Stomach (tissue), 4 donors: ENCODE measurements at regions not wholly inside any gene's neighbourhood (a gene's known extent, or its start where the extent isn't known, plus 50 kb on each side); places are given as distances from the start of the nearest gene placed in this dataset.

Experiments used
- EP300 ChIP-seq: sonication (generic); formaldehyde crosslinking; IDR thresholded peaks from one replicate; pipeline ENCODE4 v1.6.1; 2017; ENCODE audit warnings: antibody characterized with exemption
- POLR2A ChIP-seq, 4 donors: fragments of 450-650 bp; IDR thresholded peaks; one replicate each; pipeline ENCODE4 v1.6.1; 2016; ENCODE audit warnings: antibody characterized with exemption in 4 of 4, control low read depth in 2 of 4, mild to moderate bottlenecking in 1 of 4, moderate library complexity in 1 of 4
- TF ChIP-seq, protein P1 (sequence below), 7 experiments: fragments of 450-650 bp in 4 of 7; fragments of 200-600 bp in 3 of 7; sonication (generic) in 3 of 7; IDR thresholded peaks; one replicate each; pipeline ENCODE4 v1.5.1; 2016 to 2019; ENCODE audit warnings: antibody characterized with exemption in 7 of 7, control low read depth in 2 of 7, mild to moderate bottlenecking in 1 of 7

DNA sequence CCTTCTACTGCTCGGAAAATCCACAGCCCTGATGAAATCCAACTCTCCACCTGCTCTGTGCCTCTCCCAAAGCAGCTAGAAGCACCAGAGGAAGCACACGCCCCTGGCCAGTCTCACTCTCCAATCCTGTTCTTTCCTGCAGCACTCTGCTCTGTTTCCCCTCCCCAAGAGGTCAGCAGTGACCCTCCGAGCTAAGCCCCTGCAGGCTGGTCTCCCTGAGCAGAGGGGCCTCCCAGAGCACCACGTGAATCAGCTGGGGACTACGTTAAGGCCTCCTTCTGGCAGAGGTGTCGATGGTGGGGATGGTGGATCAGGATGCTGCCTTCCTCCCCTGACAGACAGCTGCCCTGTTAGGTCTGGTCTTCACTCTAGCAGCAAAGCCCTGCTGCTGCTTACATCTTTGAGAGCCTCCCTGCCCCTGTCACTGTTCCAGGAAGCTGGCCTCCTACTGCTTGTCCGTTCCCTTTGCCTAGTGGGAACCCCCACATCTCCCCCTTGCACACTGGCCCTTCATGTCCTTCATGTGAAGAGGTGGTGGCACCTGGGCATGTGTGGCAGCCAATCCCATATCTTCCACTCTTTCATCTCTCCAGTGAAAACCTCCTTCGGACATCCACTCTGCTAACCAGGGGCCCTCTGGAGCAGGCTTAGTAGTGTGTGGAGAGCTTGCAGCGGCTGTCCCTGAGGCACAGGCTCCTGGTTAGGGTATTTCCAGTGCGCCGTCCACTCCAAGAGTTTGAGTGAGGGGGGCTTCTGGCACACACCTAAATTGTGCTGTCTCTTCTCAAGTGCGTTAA, 307.5 kb upstream of the HS6ST1 start:
- TF ChIP-seq, protein P1, sequence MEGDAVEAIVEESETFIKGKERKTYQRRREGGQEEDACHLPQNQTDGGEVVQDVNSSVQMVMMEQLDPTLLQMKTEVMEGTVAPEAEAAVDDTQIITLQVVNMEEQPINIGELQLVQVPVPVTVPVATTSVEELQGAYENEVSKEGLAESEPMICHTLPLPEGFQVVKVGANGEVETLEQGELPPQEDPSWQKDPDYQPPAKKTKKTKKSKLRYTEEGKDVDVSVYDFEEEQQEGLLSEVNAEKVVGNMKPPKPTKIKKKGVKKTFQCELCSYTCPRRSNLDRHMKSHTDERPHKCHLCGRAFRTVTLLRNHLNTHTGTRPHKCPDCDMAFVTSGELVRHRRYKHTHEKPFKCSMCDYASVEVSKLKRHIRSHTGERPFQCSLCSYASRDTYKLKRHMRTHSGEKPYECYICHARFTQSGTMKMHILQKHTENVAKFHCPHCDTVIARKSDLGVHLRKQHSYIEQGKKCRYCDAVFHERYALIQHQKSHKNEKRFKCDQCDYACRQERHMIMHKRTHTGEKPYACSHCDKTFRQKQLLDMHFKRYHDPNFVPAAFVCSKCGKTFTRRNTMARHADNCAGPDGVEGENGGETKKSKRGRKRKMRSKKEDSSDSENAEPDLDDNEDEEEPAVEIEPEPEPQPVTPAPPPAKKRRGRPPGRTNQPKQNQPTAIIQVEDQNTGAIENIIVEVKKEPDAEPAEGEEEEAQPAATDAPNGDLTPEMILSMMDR (IDR thresholded peaks at IDR 0.05), result no peak
- TF ChIP-seq EP300 (no peak), POLR2A (IDR thresholded peaks at IDR 0.05) (no peak)
